ENCODE measurements at regions not wholly inside any gene's neighbourhood (a gene's known extent, or its start where the extent isn't known, plus 50 kb on each side); places are given as distances from the start of the nearest gene placed in this dataset.
"Not testable (repeated sequence)": the region's sequence is repeated elsewhere in the genome, so short reads cannot be mapped to it uniquely, and the experiment has no call there.

GRCh38 chr22:48303369-48303725, 1524.3 kb downstream of the BRD1 start:
- DNase-seq (ENCODE audit: low read depth, low spot score) = no peak
- Histone ChIP-seq H3K36me3 (ENCODE audit: insufficient read depth, low read length) (no peaks in the 10 kb centered on the region), H3K9ac (ENCODE audit: insufficient read length) (no peak overlapping the region), H3K9me3 (ENCODE audit: low read depth, low read length) (no peaks in the 10 kb centered on the region), H3K27ac (no peak overlapping the region), H3K4me3 (no peak overlapping the region)
- TF ChIP-seq FOXP2 (optimal IDR thresholded peaks at IDR 0.05; ENCODE audit: control extremely low read depth, extremely low read length, insufficient read depth) (no peak), EZH2 (IDR thresholded peaks at IDR 0.05) (no peak), POLR2AphosphoS5 (IDR thresholded peaks at IDR 0.05; ENCODE audit: borderline replicate concordance, low read depth, low read length) (no peak)

- no peaks in the 10 kb centered on the region for H3K36me3 ChIP-seq (ENCODE audit: insufficient read depth, low read length)
- no peak for TF ChIP-seq POLR2AphosphoS5 (IDR thresholded peaks at IDR 0.05; ENCODE audit: borderline replicate concordance, low read depth, low read length)
- no peak for TF ChIP-seq FOXP2 (optimal IDR thresholded peaks at IDR 0.05; ENCODE audit: control extremely low read depth, extremely low read length, insufficient read depth)
- no peak for TF ChIP-seq EZH2 (IDR thresholded peaks at IDR 0.05)
- H3K9ac ChIP-seq (ENCODE audit: insufficient read length) = no peak overlapping the region
- no peak overlapping the region for H3K4me3 ChIP-seq
- no peak for DNase-seq (ENCODE audit: low read depth, low spot score)
- H3K9me3 ChIP-seq (ENCODE audit: low read depth, low read length) = no peaks in the 10 kb centered on the region
- H3K27ac ChIP-seq = no peak overlapping the region
Measured at GRCh38 chr22:48302657-48303368, 1524.9 kb downstream of the BRD1 start.

- no peak overlapping the region for H3K27ac ChIP-seq
- no peak overlapping the region for H3K4me3 ChIP-seq
- no peak overlapping the region for H3K9ac ChIP-seq (ENCODE audit: insufficient read length)
- no peaks in the 10 kb centered on the region for H3K9me3 ChIP-seq (ENCODE audit: low read depth, low read length)
- TF ChIP-seq FOXP2 (optimal IDR thresholded peaks at IDR 0.05; ENCODE audit: control extremely low read depth, extremely low read length, insufficient read depth) (no peak), EZH2 (IDR thresholded peaks at IDR 0.05) (no peak), POLR2AphosphoS5 (IDR thresholded peaks at IDR 0.05; ENCODE audit: borderline replicate concordance, low read depth, low read length) (no peak)
- H3K36me3 ChIP-seq (ENCODE audit: insufficient read depth, low read length) = no peaks in the 10 kb centered on the region
- no peak for DNase-seq (ENCODE audit: low read depth, low spot score)
Measured at GRCh38 chr22:48301908-48302307, 1525.8 kb downstream of the BRD1 start.

- Histone ChIP-seq H3K27ac (no peak overlapping the region), H3K4me3 (no peak overlapping the region), H3K9ac (ENCODE audit: insufficient read length) (no peak overlapping the region), H3K36me3 (ENCODE audit: insufficient read depth, low read length) (no peaks in the 10 kb centered on the region), H3K9me3 (ENCODE audit: low read depth, low read length) (no peaks in the 10 kb centered on the region)
- TF ChIP-seq FOXP2 (optimal IDR thresholded peaks at IDR 0.05; ENCODE audit: control extremely low read depth, extremely low read length, insufficient read depth) (no peak), POLR2AphosphoS5 (IDR thresholded peaks at IDR 0.05; ENCODE audit: borderline replicate concordance, low read depth, low read length) (no peak), EZH2 (IDR thresholded peaks at IDR 0.05) (no peak)
- no peak for DNase-seq (ENCODE audit: low read depth, low spot score)
Measured at GRCh38 chr22:48301421-48301820, 1526.3 kb downstream of the BRD1 start.

GRCh38 chr22:48300877-48301276, 1526.8 kb downstream of the BRD1 start:
- Histone ChIP-seq H3K9me3 (ENCODE audit: low read depth, low read length) (no peaks in the 10 kb centered on the region), H3K4me3 (no peak overlapping the region), H3K9ac (ENCODE audit: insufficient read length) (no peak overlapping the region), H3K36me3 (ENCODE audit: insufficient read depth, low read length) (no peaks in the 10 kb centered on the region), H3K27ac (no peak overlapping the region)
- no peak for DNase-seq (ENCODE audit: low read depth, low spot score)
- no peak for TF ChIP-seq FOXP2 (optimal IDR thresholded peaks at IDR 0.05; ENCODE audit: control extremely low read depth, extremely low read length, insufficient read depth)
- TF ChIP-seq POLR2AphosphoS5 (IDR thresholded peaks at IDR 0.05; ENCODE audit: borderline replicate concordance, low read depth, low read length) = no peak
- TF ChIP-seq EZH2 (IDR thresholded peaks at IDR 0.05) = no peak

GRCh38 chr22:48299801-48300200, 1527.9 kb downstream of the BRD1 start:
- Histone ChIP-seq H3K4me3 (no peak overlapping the region), H3K27ac (no peak overlapping the region), H3K36me3 (ENCODE audit: insufficient read depth, low read length) (no peaks in the 10 kb centered on the region), H3K9me3 (ENCODE audit: low read depth, low read length) (no peaks in the 10 kb centered on the region), H3K9ac (ENCODE audit: insufficient read length) (no peak overlapping the region)
- no peak for DNase-seq (ENCODE audit: low read depth, low spot score)
- TF ChIP-seq EZH2 (IDR thresholded peaks at IDR 0.05) (no peak), FOXP2 (optimal IDR thresholded peaks at IDR 0.05; ENCODE audit: control extremely low read depth, extremely low read length, insufficient read depth) (no peak), POLR2AphosphoS5 (IDR thresholded peaks at IDR 0.05; ENCODE audit: borderline replicate concordance, low read depth, low read length) (no peak)

- DNase-seq (ENCODE audit: low read depth, low spot score) = no peak
- Histone ChIP-seq H3K27ac (no peak overlapping the region), H3K4me3 (no peak overlapping the region), H3K36me3 (ENCODE audit: insufficient read depth, low read length) (no peaks in the 10 kb centered on the region), H3K9ac (ENCODE audit: insufficient read length) (no peak overlapping the region), H3K9me3 (ENCODE audit: low read depth, low read length) (no peaks in the 10 kb centered on the region)
- no peak for TF ChIP-seq FOXP2 (optimal IDR thresholded peaks at IDR 0.05; ENCODE audit: control extremely low read depth, extremely low read length, insufficient read depth)
- TF ChIP-seq POLR2AphosphoS5 (IDR thresholded peaks at IDR 0.05; ENCODE audit: borderline replicate concordance, low read depth, low read length) = no peak
- TF ChIP-seq EZH2 (IDR thresholded peaks at IDR 0.05) = no peak
Measured at GRCh38 chr22:48299124-48299523, 1528.5 kb downstream of the BRD1 start.

- TF ChIP-seq POLR2AphosphoS5 (IDR thresholded peaks at IDR 0.05; ENCODE audit: borderline replicate concordance, low read depth, low read length) (no peak), EZH2 (IDR thresholded peaks at IDR 0.05) (no peak), FOXP2 (optimal IDR thresholded peaks at IDR 0.05; ENCODE audit: control extremely low read depth, extremely low read length, insufficient read depth) (no peak)
- Histone ChIP-seq H3K9ac (ENCODE audit: insufficient read length) (no peak overlapping the region), H3K36me3 (ENCODE audit: insufficient read depth, low read length) (no peaks in the 10 kb centered on the region), H3K9me3 (ENCODE audit: low read depth, low read length) (no peaks in the 10 kb centered on the region), H3K4me3 (peak overlapping the region; percentile 24; the same call in 1 of the 2 replicates), H3K27ac (peak overlapping the region; percentile 63; the same call in 1 of the 2 replicates)
- peak; percentile 22 for DNase-seq (ENCODE audit: low read depth, low spot score)
Measured at GRCh38 chr22:48297296-48297695, 1530.4 kb downstream of the BRD1 start.

GRCh38 chr22:48289954-48290353, 1527.5 kb downstream of the TBC1D22A start:
- H3K9me3 ChIP-seq (ENCODE audit: low read depth, low read length); H3K9ac ChIP-seq (ENCODE audit: insufficient read length); H3K27ac ChIP-seq; H3K36me3 ChIP-seq (ENCODE audit: insufficient read depth, low read length); DNase-seq (ENCODE audit: low read depth, low spot score); H3K4me3 ChIP-seq: not testable (repeated sequence)
